Fibroblast of upper back skin (primary cell): ENCODE measurements at regions not wholly inside any gene's neighbourhood (a gene's known extent, or its start where the extent isn't known, plus 50 kb on each side); places are given as distances from the start of the nearest gene placed in this dataset.

ENCODE experiments used
- DNase-seq: peaks from one replicate; pipeline ENCODE4 v3.0.0-alpha.2; 2013

- DNase-seq, result no peak
Measured at GRCh38 chr16:48930951-48931553, 321.1 kb upstream of the N4BP1 start.

GRCh38 chr16:48919791-48920190, 309.8 kb upstream of the N4BP1 start:
- no peak for DNase-seq

- DNase-seq, result no peak
Measured at GRCh38 chr16:48918520-48919258, 308.7 kb upstream of the N4BP1 start.

GRCh38 chr16:48916566-48916965, 306.6 kb upstream of the N4BP1 start:
- DNase-seq, result no peak

GRCh38 chr16:48914070-48914469, 304.1 kb upstream of the N4BP1 start:
- no peak for DNase-seq

GRCh38 chr16:48913384-48913783, 303.4 kb upstream of the N4BP1 start:
- no peak for DNase-seq

GRCh38 chr16:48912360-48912759, 302.4 kb upstream of the N4BP1 start:
- DNase-seq, result no peak

- no peak for DNase-seq
Measured at GRCh38 chr16:48911700-48912099, 301.7 kb upstream of the N4BP1 start.

- no peak for DNase-seq
Measured at GRCh38 chr16:48910214-48910613, 300.2 kb upstream of the N4BP1 start.

- no peak for DNase-seq
Measured at GRCh38 chr16:48909231-48909630, 299.3 kb upstream of the N4BP1 start.

GRCh38 chr16:48907906-48908634, 298.1 kb upstream of the N4BP1 start:
- DNase-seq, result no peak

GRCh38 chr16:48905632-48906505, 295.9 kb upstream of the N4BP1 start:
- DNase-seq, result no peak

GRCh38 chr16:48904333-48904732, 294.4 kb upstream of the N4BP1 start:
- DNase-seq, result no peak

- DNase-seq, result no peak
Measured at GRCh38 chr16:48903039-48903438, 293.1 kb upstream of the N4BP1 start.

GRCh38 chr16:48901712-48902374, 291.9 kb upstream of the N4BP1 start:
- no peak for DNase-seq

- DNase-seq, result no peak
Measured at GRCh38 chr16:48899500-48899899, 289.5 kb upstream of the N4BP1 start.

GRCh38 chr16:48897698-48898205, 287.8 kb upstream of the N4BP1 start:
- DNase-seq, result no peak

GRCh38 chr16:48895142-48895541, 285.2 kb upstream of the N4BP1 start:
- DNase-seq, result no peak

GRCh38 chr16:48892893-48893292, 282.9 kb upstream of the N4BP1 start:
- DNase-seq, result no peak

- no peak for DNase-seq
Measured at GRCh38 chr16:48887646-48888210, 277.7 kb upstream of the N4BP1 start.

- DNase-seq, result no peak
Measured at GRCh38 chr16:48885471-48885870, 275.5 kb upstream of the N4BP1 start.

GRCh38 chr16:48881272-48881671, 271.3 kb upstream of the N4BP1 start:
- no peak for DNase-seq
